MV-4-11 (cell line): ENCODE measurements at regions not wholly inside any gene's neighbourhood (a gene's known extent, or its start where the extent isn't known, plus 50 kb on each side); places are given as distances from the start of the nearest gene placed in this dataset.
"Not testable (repeated sequence)": the region's sequence is repeated elsewhere in the genome, so short reads cannot be mapped to it uniquely, and the experiment has no call there.

Experiments used
- DNase-seq: peaks from one replicate; lab custom pipeline; 2025; lab: John Stamatoyannopoulos, UW

GRCh38 chr18:44324361-44324760, 356.3 kb upstream of the SETBP1 start:
- no peak for DNase-seq

GRCh38 chr18:44325903-44326635, 354.6 kb upstream of the SETBP1 start:
- DNase-seq = no peak

GRCh38 chr18:44331656-44332570, 348.8 kb upstream of the SETBP1 start:
- DNase-seq = no peak

- no peak for DNase-seq
Measured at GRCh38 chr18:44341759-44342158, 338.9 kb upstream of the SETBP1 start.

DNA sequence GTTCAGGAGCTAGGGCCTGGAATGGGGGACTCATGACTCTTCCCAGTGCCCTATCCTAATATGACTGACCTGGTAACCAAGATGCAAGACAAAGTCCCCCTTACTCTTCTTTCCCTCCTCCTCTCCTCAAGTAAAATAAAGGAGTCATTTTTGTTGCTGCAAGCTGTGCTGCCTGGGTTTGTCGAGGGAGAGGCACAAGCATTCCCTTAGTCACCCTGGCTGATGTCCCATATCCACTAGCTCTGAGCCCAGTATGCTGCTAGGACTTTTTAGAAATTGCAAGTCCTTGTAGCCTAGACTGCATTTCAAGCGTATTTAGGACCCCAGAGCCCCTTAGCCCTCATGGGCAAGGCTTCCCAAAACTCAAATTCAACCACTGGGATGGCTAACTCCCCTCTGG, 338.5 kb upstream of the SETBP1 start:
- DNase-seq = no peak

DNA sequence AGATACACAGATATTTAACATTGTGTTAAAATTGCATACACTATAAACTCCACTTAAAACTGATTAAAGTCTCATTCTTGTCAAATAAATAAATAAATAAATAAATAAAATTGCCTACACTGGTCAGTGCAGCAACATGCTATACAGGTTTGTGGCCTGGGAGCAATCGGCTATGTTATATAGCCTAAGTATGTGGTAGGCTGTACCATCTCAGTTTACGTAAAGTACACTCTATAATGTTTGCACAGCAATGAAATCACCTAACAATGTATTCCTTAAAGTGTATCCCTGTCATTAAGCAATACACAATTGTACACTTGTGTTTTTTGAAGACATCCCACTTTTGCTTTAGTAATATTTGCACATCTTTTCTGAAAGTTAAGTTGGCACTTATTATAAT, 337.7 kb upstream of the SETBP1 start:
- DNase-seq = no peak

- DNase-seq = no peak
Measured at GRCh38 chr18:44343570-44343969, 337.1 kb upstream of the SETBP1 start.

GRCh38 chr18:44356566-44357157, 324.0 kb upstream of the SETBP1 start:
- DNase-seq = no peak

DNA sequence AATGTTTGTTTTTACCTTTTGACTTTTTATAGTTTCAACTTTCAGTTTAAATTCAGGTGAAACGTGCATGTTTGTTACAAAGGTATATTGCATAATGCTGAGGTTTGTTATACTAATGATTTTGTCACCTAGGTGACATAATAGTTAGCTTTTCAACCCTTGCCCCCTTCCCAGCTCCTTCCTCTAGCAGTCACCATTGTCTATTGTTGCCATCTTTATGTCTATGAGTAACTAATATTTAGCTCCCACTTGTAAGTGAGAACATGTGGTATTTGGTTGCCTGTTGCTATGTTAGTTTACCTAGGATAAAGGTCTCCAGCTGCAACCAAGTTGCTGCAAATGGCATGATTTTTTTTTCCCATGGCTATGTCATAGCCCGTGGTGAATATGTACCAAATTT, 322.3 kb upstream of the SETBP1 start:
- no peak for DNase-seq

- DNase-seq = not testable (repeated sequence)
Measured at GRCh38 chr18:44359741-44360140, 320.9 kb upstream of the SETBP1 start.

DNA sequence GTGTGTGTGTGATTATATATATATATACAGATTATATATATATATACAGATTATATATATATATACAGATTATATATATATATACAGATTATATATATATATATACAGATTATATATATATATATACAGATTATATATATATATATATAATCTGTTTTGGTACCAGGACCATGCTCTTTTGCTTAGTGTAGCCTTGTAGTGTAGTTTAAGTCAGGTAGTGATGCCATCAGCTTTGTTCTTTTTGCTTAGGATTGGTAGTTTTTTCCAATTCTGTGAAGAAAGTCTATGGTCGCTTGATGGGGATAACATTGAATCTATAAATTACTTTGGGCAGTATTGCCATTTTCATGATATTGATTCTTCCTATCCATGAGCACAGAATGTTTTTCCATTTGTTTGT, 318.5 kb upstream of the SETBP1 start:
- not testable (repeated sequence) for DNase-seq

DNA sequence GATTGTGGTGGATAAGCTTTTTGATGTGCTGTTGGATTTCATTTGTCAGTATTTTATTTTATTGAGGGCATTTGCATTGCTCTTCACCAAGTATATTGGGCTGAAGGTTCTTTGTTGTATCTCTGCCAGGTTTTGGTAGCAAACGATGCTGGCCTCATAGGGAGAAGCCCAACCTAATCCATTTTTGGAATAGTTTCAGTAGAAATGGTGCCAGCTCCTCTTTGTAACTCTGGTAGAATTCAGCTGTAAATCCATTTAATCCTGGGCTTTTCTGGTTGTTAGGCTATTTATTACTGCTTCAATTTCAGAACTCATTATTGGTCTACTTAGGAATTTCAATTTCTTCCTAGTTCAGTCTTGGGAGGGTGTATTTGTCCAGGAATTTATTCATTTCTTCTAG, 309.8 kb upstream of the SETBP1 start:
- DNase-seq = no peak

DNA sequence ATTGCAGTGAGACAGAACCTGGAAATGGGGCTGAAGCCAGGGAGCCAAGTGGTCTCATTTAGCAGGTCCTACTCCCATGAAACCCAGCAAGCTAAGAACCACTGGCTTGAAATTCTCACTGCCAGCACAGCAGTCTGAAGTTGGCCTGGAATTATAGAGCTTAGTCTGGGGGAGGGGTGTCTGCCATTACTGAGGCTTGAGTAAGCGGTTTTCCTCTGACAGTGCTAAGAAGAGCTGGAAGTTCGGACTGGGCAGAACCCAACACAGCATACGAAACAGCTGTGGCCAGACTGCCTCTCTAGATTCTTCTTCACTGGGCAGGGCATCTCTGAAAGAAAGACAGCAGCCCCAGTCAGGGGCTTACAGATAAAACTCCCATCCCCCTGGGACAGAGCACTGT, 305.7 kb upstream of the SETBP1 start:
- no peak for DNase-seq

GRCh38 chr18:44386401-44386800, 294.3 kb upstream of the SETBP1 start:
- no peak for DNase-seq

GRCh38 chr18:44388329-44388728, 292.4 kb upstream of the SETBP1 start:
- no peak for DNase-seq

DNA sequence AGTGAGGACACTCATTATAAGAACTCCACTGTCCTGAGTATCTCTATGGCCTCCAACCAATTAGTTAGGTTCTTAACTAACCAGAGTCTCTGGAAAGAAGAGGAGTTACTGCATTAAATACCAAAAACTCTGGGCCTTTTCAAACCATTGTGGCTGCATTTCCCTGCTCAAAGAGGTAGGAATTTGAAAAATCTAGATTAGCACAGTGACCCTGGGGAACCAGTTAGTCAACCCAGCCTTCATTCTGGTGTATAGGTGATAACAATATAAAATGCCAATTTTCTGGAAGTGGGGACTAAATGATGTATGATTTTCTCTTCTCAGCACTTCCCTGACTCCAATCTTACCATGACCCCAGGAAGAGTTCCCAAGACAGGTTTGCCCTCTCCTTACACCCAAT, 287.8 kb upstream of the SETBP1 start:
- DNase-seq = no peak

GRCh38 chr18:44393406-44393805, 287.3 kb upstream of the SETBP1 start:
- DNase-seq = no peak

DNA sequence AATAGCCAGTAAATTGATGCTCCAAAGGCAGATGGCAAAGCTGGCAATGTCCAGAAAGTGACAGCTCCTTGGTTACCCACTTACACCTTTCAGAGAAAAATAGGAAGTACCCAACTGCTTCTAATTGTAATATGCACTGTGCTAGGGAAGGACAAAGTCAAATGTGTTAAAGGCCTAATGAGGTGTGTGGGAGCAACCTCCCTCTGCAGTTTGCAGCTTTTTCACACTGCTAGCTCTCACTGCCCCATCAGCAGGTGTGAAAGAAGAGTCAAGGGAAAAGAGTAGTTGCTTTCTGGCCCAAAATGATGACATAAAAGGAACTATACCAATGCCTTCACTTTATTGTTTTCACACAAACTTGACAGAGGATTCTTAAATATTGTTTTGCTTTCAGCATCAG, 284.1 kb upstream of the SETBP1 start:
- DNase-seq = no peak

GRCh38 chr18:44409071-44409470, 271.6 kb upstream of the SETBP1 start:
- no peak for DNase-seq

GRCh38 chr18:44409515-44409914, 271.2 kb upstream of the SETBP1 start:
- DNase-seq = no peak

- no peak for DNase-seq
Measured at GRCh38 chr18:44410740-44411139, 269.9 kb upstream of the SETBP1 start.

DNA sequence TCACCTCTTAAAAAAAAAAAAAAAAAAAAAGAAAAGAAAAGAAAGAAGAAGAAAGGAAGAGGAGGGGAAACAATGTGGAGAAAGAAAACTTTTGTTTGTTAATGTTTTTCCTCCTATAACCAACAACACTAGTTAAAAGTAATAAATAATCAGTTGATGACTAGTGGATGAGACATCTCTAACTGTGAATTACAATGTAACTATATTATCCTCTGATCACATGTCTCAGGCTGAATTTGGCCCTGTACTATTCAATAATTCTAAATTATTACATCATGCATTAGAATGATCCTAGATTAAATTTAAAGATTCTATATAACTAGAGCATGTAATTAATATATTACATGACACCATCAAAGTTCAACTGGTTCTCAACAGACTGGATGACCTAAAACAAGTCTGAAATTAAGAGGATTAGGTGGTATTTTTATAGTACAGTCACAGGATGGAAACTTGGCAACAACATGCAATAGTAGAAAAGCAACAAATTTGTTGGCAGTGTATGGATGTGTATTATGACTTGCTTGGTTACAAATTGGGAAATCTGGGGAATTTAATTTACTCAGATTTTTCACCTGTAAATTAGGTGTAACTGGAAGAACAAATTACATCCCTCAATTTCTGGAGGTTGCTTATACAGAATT, 269.3 kb upstream of the SETBP1 start:
- DNase-seq = no peak
